Neural progenitor cell (in vitro differentiated cells): ENCODE measurements at regions not wholly inside any gene's neighbourhood (a gene's known extent, or its start where the extent isn't known, plus 50 kb on each side); places are given as distances from the start of the nearest gene placed in this dataset.
A peak's percentile ranks its signal among the peaks of the same experiment; 100 is the strongest.

Source experiments
- DNase-seq: peaks from one replicate; pipeline ENCODE4 v3.0.0-alpha.2; 2016; ENCODE audit warnings: low spot score
- H2AFZ ChIP-seq: fragments of 200-600 bp; sonication (generic); replicated peaks from 2 replicates; pipeline ENCODE4 v1.6.1; 2016; ENCODE audit warnings: antibody characterized with exemption
- H3F3A ChIP-seq: fragments of 200-600 bp; sonication (generic); 2 replicates; pipeline ENCODE4 v1.6.1; 2016; ENCODE audit warnings: antibody characterized with exemption, low read depth
- H3K27ac ChIP-seq: fragments of 200-600 bp; sonication (generic); 2 replicates; pipeline ENCODE4 v1.5.1; 2016; ENCODE audit warnings: mild to moderate bottlenecking
- H3K27me3 ChIP-seq: fragments of 200-600 bp; sonication (generic); 2 replicates; pipeline ENCODE4 v1.6.1; 2016; ENCODE audit warnings: mild to moderate bottlenecking, moderate library complexity
- H3K36me3 ChIP-seq: fragments of 200-600 bp; sonication (generic); 2 replicates; pipeline ENCODE4 v1.5.1; 2016
- H3K4me1 ChIP-seq: fragments of 200-600 bp; sonication (generic); 2 replicates; pipeline ENCODE4 v1.6.1; 2016; ENCODE audit warnings: mixed run types
- H3K4me2 ChIP-seq: fragments of 200-600 bp; sonication (generic); 2 replicates; pipeline ENCODE4 v1.6.1; 2016
- H3K4me3 ChIP-seq: fragments of 200-600 bp; sonication (generic); 2 replicates; pipeline ENCODE4 v1.5.1; 2016
- H3K79me2 ChIP-seq: fragments of 200-600 bp; sonication (generic); 2 replicates; pipeline ENCODE4 v1.6.1; 2016; ENCODE audit warnings: low read depth
- H3K9ac ChIP-seq: fragments of 200-600 bp; sonication (generic); 2 replicates; pipeline ENCODE4 v1.6.1; 2016
- H3K9me3 ChIP-seq: fragments of 200-600 bp; sonication (generic); 2 replicates; pipeline ENCODE4 v1.5.1; 2016; ENCODE audit warnings: low read depth
- H4K20me1 ChIP-seq: fragments of 200-600 bp; sonication (generic); 2 replicates; pipeline ENCODE4 v1.6.1; 2016; ENCODE audit warnings: low read depth
- H3K27ac Mint-ChIP-seq: 3 replicates; pipeline ENCODE4 v1.8.0; 2021; ENCODE audit warnings: mixed read lengths
- H3K27me3 Mint-ChIP-seq: 2 replicates; pipeline ENCODE4 v1.8.0; 2022; ENCODE audit warnings: low read depth, mild to moderate bottlenecking, inconsistent platforms, moderate library complexity, mixed read lengths; ENCODE audit not compliant: insufficient read depth
- H3K36me3 Mint-ChIP-seq: 3 replicates; pipeline ENCODE4 v1.8.0; 2021; ENCODE audit warnings: mixed read lengths
- H3K4me1 Mint-ChIP-seq: 3 replicates; pipeline ENCODE4 v1.8.0; 2021; ENCODE audit warnings: mixed read lengths
- H3K4me3 Mint-ChIP-seq: 3 replicates; pipeline ENCODE4 v1.8.0; 2021; ENCODE audit warnings: mild to moderate bottlenecking, moderate library complexity, mixed read lengths
- H3K9me3 Mint-ChIP-seq: 3 replicates; pipeline ENCODE4 v1.8.0; 2020; ENCODE audit warnings: mixed read lengths
- EZH2 ChIP-seq: fragments of 200-600 bp; sonication (generic); IDR thresholded peaks from 2 replicates; pipeline ENCODE4 v1.6.1; 2017; ENCODE audit warnings: antibody characterized with exemption, mild to moderate bottlenecking, moderate library complexity
- EZH2phosphoT487 ChIP-seq: fragments of 200-600 bp; sonication (generic); IDR thresholded peaks from 2 replicates; pipeline ENCODE4 v1.6.1; 2017; ENCODE audit warnings: antibody characterized with exemption
- TF ChIP-seq, protein P1 (sequence below): fragments of 200-600 bp; sonication (generic); IDR thresholded peaks from 2 replicates; pipeline ENCODE4 v1.5.1; 2017; ENCODE audit warnings: antibody characterized with exemption, mild to moderate bottlenecking

DNA sequence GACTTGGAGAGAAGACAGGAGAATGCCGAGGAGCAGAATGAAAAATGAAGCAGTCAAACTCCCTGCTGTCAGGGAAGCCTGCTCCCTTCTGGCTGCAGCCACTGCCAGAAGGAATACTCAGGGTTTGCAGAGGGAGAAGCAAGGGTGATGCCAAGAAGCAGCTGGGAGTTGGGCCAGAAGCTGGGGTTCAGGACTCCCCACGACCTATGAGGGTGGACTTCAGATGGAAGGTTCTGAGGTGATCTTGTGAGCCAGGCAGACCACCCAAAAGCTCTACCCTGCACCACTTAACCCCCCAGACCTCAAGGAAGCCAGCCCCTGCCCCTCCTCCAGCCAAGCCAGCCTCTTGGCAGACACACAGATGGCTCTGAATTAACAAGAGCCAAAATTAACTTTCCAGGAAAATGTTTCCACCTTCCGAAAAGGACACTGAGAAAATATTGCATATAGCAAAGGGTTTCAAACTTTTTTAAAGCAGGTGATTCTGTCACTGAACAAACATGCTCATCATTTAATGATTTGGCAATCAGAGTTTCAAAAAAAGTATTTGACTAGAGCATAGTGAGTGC lies 126.0 kb upstream of the ERCC4 start:
- no peaks in the 10 kb centered on the region for H4K20me1 ChIP-seq
- DNase-seq: no peak
- no peaks in the 10 kb centered on the region for H3K36me3 ChIP-seq
- no peaks in the 10 kb centered on the region for H3K9me3 ChIP-seq
- H2AFZ ChIP-seq: no peak overlapping the region
- Mint-ChIP-seq H3K9me3 (peaks cover 9% of the 10 kb centered on the region), H3K27me3 (peaks cover 4% of the 10 kb centered on the region), H3K36me3 (no peaks in the 10 kb centered on the region), H3K4me1 (peaks cover 13% of the 10 kb centered on the region), H3K27ac (no peak overlapping the region), H3K4me3 (no peak overlapping the region)
- H3F3A ChIP-seq: no peaks in the 10 kb centered on the region
- no peaks in the 10 kb centered on the region for H3K27me3 ChIP-seq
- TF ChIP-seq, protein P1, sequence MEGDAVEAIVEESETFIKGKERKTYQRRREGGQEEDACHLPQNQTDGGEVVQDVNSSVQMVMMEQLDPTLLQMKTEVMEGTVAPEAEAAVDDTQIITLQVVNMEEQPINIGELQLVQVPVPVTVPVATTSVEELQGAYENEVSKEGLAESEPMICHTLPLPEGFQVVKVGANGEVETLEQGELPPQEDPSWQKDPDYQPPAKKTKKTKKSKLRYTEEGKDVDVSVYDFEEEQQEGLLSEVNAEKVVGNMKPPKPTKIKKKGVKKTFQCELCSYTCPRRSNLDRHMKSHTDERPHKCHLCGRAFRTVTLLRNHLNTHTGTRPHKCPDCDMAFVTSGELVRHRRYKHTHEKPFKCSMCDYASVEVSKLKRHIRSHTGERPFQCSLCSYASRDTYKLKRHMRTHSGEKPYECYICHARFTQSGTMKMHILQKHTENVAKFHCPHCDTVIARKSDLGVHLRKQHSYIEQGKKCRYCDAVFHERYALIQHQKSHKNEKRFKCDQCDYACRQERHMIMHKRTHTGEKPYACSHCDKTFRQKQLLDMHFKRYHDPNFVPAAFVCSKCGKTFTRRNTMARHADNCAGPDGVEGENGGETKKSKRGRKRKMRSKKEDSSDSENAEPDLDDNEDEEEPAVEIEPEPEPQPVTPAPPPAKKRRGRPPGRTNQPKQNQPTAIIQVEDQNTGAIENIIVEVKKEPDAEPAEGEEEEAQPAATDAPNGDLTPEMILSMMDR: no peak
- TF ChIP-seq EZH2phosphoT487: no peak
- TF ChIP-seq EZH2: no peak
- H3K79me2 ChIP-seq: no peaks in the 10 kb centered on the region
- H3K4me3 ChIP-seq: no peak overlapping the region
- H3K4me2 ChIP-seq: no peak overlapping the region
- no peak overlapping the region for H3K9ac ChIP-seq
- peaks cover 12% of the 10 kb centered on the region for H3K4me1 ChIP-seq
- H3K27ac ChIP-seq: no peak overlapping the region

DNA sequence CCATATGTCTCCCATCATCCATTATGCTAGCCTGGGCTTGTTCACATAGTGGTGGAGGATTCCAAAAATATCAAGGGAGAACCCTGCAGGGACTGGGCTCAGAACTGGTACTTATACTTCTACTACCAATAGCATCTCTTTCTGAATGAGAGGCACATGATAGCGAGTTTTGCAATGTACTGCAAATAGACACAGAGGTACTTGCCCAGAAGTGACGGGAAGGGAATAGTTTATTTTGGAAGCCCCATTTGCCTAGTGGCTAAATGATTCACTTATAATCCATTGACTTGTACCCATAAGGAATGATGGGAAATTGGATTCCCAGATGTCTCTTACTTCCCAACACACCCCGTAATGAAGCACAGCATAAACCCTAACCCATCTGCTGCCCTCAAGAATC lies 124.8 kb upstream of the ERCC4 start:
- no peaks in the 10 kb centered on the region for H3K27me3 ChIP-seq
- H3K36me3 ChIP-seq: no peaks in the 10 kb centered on the region
- TF ChIP-seq EZH2 (no peak), EZH2phosphoT487 (no peak)
- TF ChIP-seq, protein P1: no peak
- no peaks in the 10 kb centered on the region for H4K20me1 ChIP-seq
- peaks cover 12% of the 10 kb centered on the region for H3K4me1 ChIP-seq
- H3K9ac ChIP-seq: no peak overlapping the region
- no peak overlapping the region for H2AFZ ChIP-seq
- Mint-ChIP-seq H3K9me3 (peaks cover 6% of the 10 kb centered on the region), H3K36me3 (no peaks in the 10 kb centered on the region), H3K4me3 (no peak overlapping the region), H3K4me1 (peaks cover 13% of the 10 kb centered on the region), H3K27me3 (peaks cover 4% of the 10 kb centered on the region), H3K27ac (peak overlapping the region; percentile 7)
- no peak overlapping the region for H3K27ac ChIP-seq
- H3K4me2 ChIP-seq: no peak overlapping the region
- H3F3A ChIP-seq: no peaks in the 10 kb centered on the region
- DNase-seq: no peak
- no peaks in the 10 kb centered on the region for H3K79me2 ChIP-seq
- H3K4me3 ChIP-seq: no peak overlapping the region
- H3K9me3 ChIP-seq: no peaks in the 10 kb centered on the region

GRCh38 chr16:13797718-13798117 lies 122.2 kb upstream of the ERCC4 start:
- Histone ChIP-seq H3K4me3 (no peak overlapping the region), H2AFZ (no peak overlapping the region), H3K27ac (no peak overlapping the region), H3K79me2 (no peaks in the 10 kb centered on the region), H3K9ac (no peak overlapping the region), H3K36me3 (no peaks in the 10 kb centered on the region), H3F3A (no peaks in the 10 kb centered on the region), H3K4me2 (no peak overlapping the region), H3K4me1 (peaks cover 12% of the 10 kb centered on the region), H3K9me3 (no peaks in the 10 kb centered on the region), H3K27me3 (no peaks in the 10 kb centered on the region), H4K20me1 (no peaks in the 10 kb centered on the region)
- Mint-ChIP-seq H3K9me3 (no peaks in the 10 kb centered on the region), H3K36me3 (no peaks in the 10 kb centered on the region), H3K4me3 (no peak overlapping the region), H3K27me3 (peaks cover 2% of the 10 kb centered on the region), H3K4me1 (peaks cover 21% of the 10 kb centered on the region), H3K27ac (no peak overlapping the region)
- DNase-seq: no peak
- no peak for TF ChIP-seq EZH2
- TF ChIP-seq EZH2phosphoT487: no peak

DNA sequence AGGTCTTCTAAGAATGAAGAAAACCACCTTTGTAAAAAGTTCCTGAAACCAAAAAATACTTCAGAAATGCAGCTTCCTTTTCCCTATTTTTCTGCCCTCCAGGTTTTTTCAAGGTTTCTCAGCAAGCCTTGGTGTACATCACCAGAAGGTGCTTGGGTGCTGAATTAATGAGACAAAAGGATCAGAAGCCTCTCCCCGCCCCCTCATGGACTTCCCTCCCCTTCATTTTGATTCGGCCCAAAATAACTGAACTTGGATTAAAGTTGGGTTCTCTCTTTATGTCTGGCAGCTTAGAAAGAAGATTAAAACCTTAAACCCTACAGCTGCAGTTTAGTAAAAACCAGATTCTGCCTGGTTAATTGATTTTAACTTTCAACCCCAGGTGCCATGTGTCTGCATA lies 121.7 kb upstream of the ERCC4 start:
- TF ChIP-seq, protein P1: no peak
- TF ChIP-seq EZH2: no peak
- TF ChIP-seq EZH2phosphoT487: no peak
- Mint-ChIP-seq H3K27me3 (peaks cover 2% of the 10 kb centered on the region), H3K9me3 (no peaks in the 10 kb centered on the region), H3K4me1 (peaks cover 19% of the 10 kb centered on the region), H3K27ac (no peak overlapping the region), H3K36me3 (no peaks in the 10 kb centered on the region), H3K4me3 (no peak overlapping the region)
- H3K4me1 ChIP-seq: peaks cover 12% of the 10 kb centered on the region
- H4K20me1 ChIP-seq: no peaks in the 10 kb centered on the region
- no peak overlapping the region for H3K27ac ChIP-seq
- H3K4me3 ChIP-seq: no peak overlapping the region
- no peak overlapping the region for H3K4me2 ChIP-seq
- H3K79me2 ChIP-seq: no peaks in the 10 kb centered on the region
- no peaks in the 10 kb centered on the region for H3K36me3 ChIP-seq
- H3F3A ChIP-seq: no peaks in the 10 kb centered on the region
- no peak for DNase-seq
- H2AFZ ChIP-seq: no peak overlapping the region
- H3K9me3 ChIP-seq: no peaks in the 10 kb centered on the region
- H3K9ac ChIP-seq: no peak overlapping the region
- no peaks in the 10 kb centered on the region for H3K27me3 ChIP-seq
